ENCODE measurements at regions not wholly inside any gene's neighbourhood (a gene's known extent, or its start where the extent isn't known, plus 50 kb on each side); places are given as distances from the start of the nearest gene placed in this dataset.
"Not testable (repeated sequence)": the region's sequence is repeated elsewhere in the genome, so short reads cannot be mapped to it uniquely, and the experiment has no call there.

DNA sequence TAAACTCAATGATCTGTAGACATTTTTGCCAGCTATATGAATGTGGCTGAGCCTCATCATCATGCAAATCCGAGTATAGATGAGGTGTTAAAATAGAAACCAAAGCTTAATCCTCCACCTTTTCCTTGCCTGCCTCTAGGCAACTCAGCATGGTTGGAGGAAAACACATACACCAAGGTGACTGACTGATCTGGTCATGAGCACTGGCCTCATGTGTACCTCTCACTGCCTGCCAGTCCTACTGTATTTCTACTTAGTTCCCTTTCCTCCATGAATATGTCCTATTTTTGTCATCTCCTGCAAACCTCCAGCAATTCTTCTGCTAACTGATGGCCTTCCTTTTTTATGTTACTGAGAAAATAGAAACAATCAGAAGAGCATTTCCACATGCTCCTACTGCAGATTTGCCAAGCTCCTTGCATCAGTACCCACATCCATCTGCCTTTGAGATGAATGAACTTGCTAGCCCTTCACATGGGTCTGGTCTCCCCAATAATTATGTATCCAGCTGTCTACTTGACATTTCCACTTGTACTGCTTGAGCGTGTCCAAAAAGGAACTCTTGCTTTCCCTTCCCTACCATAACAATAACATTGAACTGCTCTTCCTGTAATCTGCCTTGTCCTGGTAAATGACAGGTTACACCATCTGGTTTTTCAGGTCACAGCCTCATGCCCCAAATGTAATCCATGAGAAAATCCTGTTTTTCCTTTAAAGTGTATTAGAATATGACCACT is 90.1 kb upstream of the GARIN1A start:
- TF ChIP-seq, protein P1, sequence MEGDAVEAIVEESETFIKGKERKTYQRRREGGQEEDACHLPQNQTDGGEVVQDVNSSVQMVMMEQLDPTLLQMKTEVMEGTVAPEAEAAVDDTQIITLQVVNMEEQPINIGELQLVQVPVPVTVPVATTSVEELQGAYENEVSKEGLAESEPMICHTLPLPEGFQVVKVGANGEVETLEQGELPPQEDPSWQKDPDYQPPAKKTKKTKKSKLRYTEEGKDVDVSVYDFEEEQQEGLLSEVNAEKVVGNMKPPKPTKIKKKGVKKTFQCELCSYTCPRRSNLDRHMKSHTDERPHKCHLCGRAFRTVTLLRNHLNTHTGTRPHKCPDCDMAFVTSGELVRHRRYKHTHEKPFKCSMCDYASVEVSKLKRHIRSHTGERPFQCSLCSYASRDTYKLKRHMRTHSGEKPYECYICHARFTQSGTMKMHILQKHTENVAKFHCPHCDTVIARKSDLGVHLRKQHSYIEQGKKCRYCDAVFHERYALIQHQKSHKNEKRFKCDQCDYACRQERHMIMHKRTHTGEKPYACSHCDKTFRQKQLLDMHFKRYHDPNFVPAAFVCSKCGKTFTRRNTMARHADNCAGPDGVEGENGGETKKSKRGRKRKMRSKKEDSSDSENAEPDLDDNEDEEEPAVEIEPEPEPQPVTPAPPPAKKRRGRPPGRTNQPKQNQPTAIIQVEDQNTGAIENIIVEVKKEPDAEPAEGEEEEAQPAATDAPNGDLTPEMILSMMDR (IDR thresholded peaks at IDR 0.05): not testable (repeated sequence)
- not testable (repeated sequence) for TF ChIP-seq POLR2A (IDR thresholded peaks at IDR 0.05)
